Loucy (cell line): ENCODE measurements at regions not wholly inside any gene's neighbourhood (a gene's known extent, or its start where the extent isn't known, plus 50 kb on each side); places are given as distances from the start of the nearest gene placed in this dataset.

Source experiments
- H2AFZ ChIP-seq: fragments of 200-600 bp; sonication (generic); 2 replicates; pipeline ENCODE4 v1.6.0; 2016; ENCODE audit warnings: antibody characterized with exemption, mild to moderate bottlenecking, low read length, moderate library complexity
- H3F3A ChIP-seq: fragments of 200-600 bp; 2 replicates; pipeline ENCODE4 v1.6.0; 2016; ENCODE audit warnings: antibody characterized with exemption, low read depth, mild to moderate bottlenecking
- H3K27me3 ChIP-seq: fragments of 200-600 bp; sonication (generic); 2 replicates; pipeline ENCODE4 v1.6.1; 2014; ENCODE audit warnings: low read length, mild to moderate bottlenecking; ENCODE audit not compliant: insufficient read depth, poor library complexity, severe bottlenecking
- H3K36me3 ChIP-seq: fragments of 200-600 bp; sonication (generic); 2 replicates; pipeline ENCODE4 v1.6.1; 2016; ENCODE audit warnings: low read length; ENCODE audit not compliant: insufficient read depth
- H3K4me1 ChIP-seq: fragments of 200-600 bp; sonication (generic); 2 replicates; pipeline ENCODE4 v1.5.1; 2014; ENCODE audit warnings: low read length, mild to moderate bottlenecking; ENCODE audit not compliant: insufficient read depth, poor library complexity, severe bottlenecking
- H3K4me2 ChIP-seq: fragments of 200-600 bp; sonication (generic); 2 replicates; pipeline ENCODE4 v1.6.0; 2014; ENCODE audit warnings: antibody characterized with exemption, low read length, low read depth, mild to moderate bottlenecking; ENCODE audit not compliant: poor library complexity, severe bottlenecking
- H3K4me3 ChIP-seq: fragments of 200-600 bp; sonication (generic); 2 replicates; pipeline ENCODE4 v1.5.1; 2014; ENCODE audit warnings: low read length, mild to moderate bottlenecking, mixed read lengths; ENCODE audit not compliant: poor library complexity, severe bottlenecking
- H3K79me2 ChIP-seq: fragments of 200-600 bp; sonication (generic); 2 replicates; pipeline ENCODE4 v1.6.1; 2014; ENCODE audit warnings: low read length; ENCODE audit not compliant: insufficient read depth
- H3K9ac ChIP-seq: fragments of 200-600 bp; sonication (generic); 2 replicates; pipeline ENCODE4 v1.6.0; 2014; ENCODE audit warnings: mild to moderate bottlenecking, low read depth, low read length, moderate library complexity; ENCODE audit not compliant: poor library complexity, severe bottlenecking
- H3K9me2 ChIP-seq: fragments of 200-600 bp; sonication (generic); replicated peaks from 2 replicates; pipeline ENCODE4 v1.6.1; 2016; ENCODE audit warnings: low read depth, low read length, mixed read lengths
- H3K9me3 ChIP-seq: fragments of 200-600 bp; sonication (generic); 2 replicates; pipeline ENCODE4 v1.6.1; 2014; ENCODE audit warnings: mild to moderate bottlenecking, antibody characterized with exemption, low read length, low read depth; ENCODE audit not compliant: insufficient read depth
- H4K20me1 ChIP-seq: fragments of 200-600 bp; sonication (generic); 2 replicates; pipeline ENCODE4 v1.6.0; 2014; ENCODE audit warnings: antibody characterized with exemption, low read length, mild to moderate bottlenecking; ENCODE audit not compliant: insufficient read depth, poor library complexity, severe bottlenecking
- EZH2phosphoT487 ChIP-seq: fragments of 200-600 bp; IDR thresholded peaks from 2 replicates; pipeline ENCODE4 v1.6.1; 2018; ENCODE audit warnings: antibody characterized with exemption, mild to moderate bottlenecking, moderate library complexity, borderline replicate concordance
- TF ChIP-seq, protein P1 (sequence below): fragments of 200-600 bp; sonication (generic); conservative IDR thresholded peaks from 2 replicates; pipeline ENCODE4 v1.5.1; 2014; ENCODE audit warnings: mild to moderate bottlenecking, antibody characterized with exemption, low read length

DNA sequence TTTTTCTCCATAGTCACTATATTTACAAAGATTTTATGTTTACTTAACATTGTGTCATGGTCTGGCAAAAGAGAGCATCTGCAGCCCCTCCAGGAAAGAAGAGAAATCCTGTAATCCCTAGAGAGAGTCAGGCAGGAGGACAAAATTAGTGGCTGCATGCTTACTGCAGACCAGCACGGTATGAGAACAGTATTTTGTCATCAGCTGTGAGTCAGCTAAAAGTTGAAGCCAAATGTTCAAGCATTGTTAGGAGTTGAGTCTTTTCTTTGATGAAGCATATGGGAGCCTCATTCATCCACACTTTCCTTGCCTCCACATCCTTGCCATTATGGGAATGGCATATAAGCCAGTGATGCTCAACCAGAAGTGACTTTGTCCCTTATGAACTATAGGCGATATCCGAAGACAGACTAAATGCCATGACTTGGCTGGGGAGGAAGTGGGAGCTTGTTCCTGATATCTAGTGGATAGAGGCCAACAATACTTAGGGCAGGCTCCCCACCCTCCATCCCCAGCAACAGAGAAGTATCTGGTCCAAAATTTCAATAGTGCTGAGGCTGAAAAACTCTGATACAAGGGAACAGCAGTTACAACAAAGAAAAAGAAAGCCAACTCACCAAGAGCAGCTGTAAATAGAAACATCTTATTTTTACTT lies 112.0 kb upstream of the OR5AK2 start:
- Histone ChIP-seq H3K27me3 (no peaks in the 10 kb centered on the region), H4K20me1 (no peaks in the 10 kb centered on the region), H3K4me3 (no peak overlapping the region), H3K9me3 (no peaks in the 10 kb centered on the region), H3K4me2 (no peak overlapping the region), H3K4me1 (no peaks in the 10 kb centered on the region), H3F3A (no peaks in the 10 kb centered on the region), H3K36me3 (no peaks in the 10 kb centered on the region), H3K9ac (no peak overlapping the region), H3K79me2 (no peaks in the 10 kb centered on the region), H3K9me2 (no peaks in the 10 kb centered on the region), H2AFZ (no peak overlapping the region)
- no peak for TF ChIP-seq EZH2phosphoT487
- TF ChIP-seq, protein P1, sequence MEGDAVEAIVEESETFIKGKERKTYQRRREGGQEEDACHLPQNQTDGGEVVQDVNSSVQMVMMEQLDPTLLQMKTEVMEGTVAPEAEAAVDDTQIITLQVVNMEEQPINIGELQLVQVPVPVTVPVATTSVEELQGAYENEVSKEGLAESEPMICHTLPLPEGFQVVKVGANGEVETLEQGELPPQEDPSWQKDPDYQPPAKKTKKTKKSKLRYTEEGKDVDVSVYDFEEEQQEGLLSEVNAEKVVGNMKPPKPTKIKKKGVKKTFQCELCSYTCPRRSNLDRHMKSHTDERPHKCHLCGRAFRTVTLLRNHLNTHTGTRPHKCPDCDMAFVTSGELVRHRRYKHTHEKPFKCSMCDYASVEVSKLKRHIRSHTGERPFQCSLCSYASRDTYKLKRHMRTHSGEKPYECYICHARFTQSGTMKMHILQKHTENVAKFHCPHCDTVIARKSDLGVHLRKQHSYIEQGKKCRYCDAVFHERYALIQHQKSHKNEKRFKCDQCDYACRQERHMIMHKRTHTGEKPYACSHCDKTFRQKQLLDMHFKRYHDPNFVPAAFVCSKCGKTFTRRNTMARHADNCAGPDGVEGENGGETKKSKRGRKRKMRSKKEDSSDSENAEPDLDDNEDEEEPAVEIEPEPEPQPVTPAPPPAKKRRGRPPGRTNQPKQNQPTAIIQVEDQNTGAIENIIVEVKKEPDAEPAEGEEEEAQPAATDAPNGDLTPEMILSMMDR, result no peak

DNA sequence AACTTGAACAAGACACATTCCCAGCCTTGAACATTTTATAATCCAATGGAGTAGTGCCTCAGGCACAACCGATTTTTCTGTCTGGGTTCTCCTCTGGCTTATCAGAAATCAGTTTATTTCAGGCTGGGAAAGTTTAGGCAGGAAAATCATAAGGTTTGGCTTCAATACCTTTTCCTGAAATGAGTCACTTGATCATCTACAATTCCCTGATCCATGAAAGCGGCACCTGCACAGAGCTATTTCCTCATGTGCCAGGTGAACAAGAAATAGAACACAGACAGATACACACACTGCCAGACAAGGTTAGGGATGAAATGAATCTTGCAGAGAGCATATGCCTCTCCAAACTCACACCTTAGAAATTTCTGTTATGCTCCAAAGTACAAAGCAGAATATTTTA lies 106.7 kb upstream of the OR9G4 start:
- TF ChIP-seq, protein P1, result no peak
- TF ChIP-seq EZH2phosphoT487, result no peak
- no peak overlapping the region for H2AFZ ChIP-seq
- H3K4me1 ChIP-seq, result no peaks in the 10 kb centered on the region
- H3K9me2 ChIP-seq, result no peaks in the 10 kb centered on the region
- no peak overlapping the region for H3K9ac ChIP-seq
- no peak overlapping the region for H3K4me2 ChIP-seq
- no peaks in the 10 kb centered on the region for H4K20me1 ChIP-seq
- no peaks in the 10 kb centered on the region for H3K27me3 ChIP-seq
- no peaks in the 10 kb centered on the region for H3K9me3 ChIP-seq
- H3K4me3 ChIP-seq, result no peak overlapping the region
- H3F3A ChIP-seq, result no peaks in the 10 kb centered on the region
- H3K79me2 ChIP-seq, result no peaks in the 10 kb centered on the region
- H3K36me3 ChIP-seq, result no peaks in the 10 kb centered on the region

DNA sequence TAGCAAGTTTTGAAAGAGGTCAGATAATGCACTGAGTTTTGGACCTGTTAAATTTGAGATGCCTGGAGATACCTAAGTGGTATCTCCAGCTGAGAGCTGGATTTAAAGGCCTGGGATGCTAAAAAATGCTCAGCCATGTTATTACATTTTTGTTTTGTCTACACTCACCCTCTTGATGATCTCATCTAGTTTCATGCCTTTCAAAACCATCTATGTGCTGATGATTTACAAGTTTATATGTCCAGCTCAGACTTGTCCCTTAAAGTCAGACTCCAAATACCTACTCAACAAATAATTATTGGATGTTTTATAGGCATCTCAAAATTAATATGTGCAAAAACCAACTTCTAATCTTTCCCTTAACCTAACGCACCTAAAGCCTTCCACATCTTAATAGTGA lies 103.6 kb upstream of the OR9G4 start:
- TF ChIP-seq, protein P1, result no peak
- no peak for TF ChIP-seq EZH2phosphoT487
- Histone ChIP-seq H3K36me3 (no peaks in the 10 kb centered on the region), H3K9ac (no peak overlapping the region), H3K4me2 (no peak overlapping the region), H3K9me3 (no peaks in the 10 kb centered on the region), H3F3A (no peaks in the 10 kb centered on the region), H4K20me1 (no peaks in the 10 kb centered on the region), H3K9me2 (no peaks in the 10 kb centered on the region), H3K4me1 (no peaks in the 10 kb centered on the region), H2AFZ (no peak overlapping the region), H3K79me2 (no peaks in the 10 kb centered on the region), H3K27me3 (no peaks in the 10 kb centered on the region), H3K4me3 (no peak overlapping the region)
